K562 (cell line): ENCODE measurements at regions not wholly inside any gene's neighbourhood (a gene's known extent, or its start where the extent isn't known, plus 50 kb on each side); places are given as distances from the start of the nearest gene placed in this dataset.

Experiments used
- ATAC-seq: fragments of 200-7000 bp; cut with Tn5 transposase; 3 replicates; pipeline ENCODE4 v1.9.1; 2020; ENCODE audit warnings: moderate library complexity
- BruUV-seq: library from RNA; stranded (reverse); fragments of 400-500 nt; replicated peaks from 2 replicates; lab custom pipeline; 2021; lab: Mats Ljungman, UMichigan
- CTCF ChIA-PET: fragments of 300-600 bp; formaldehyde crosslinking; extraction: SDS; loops from one replicate; lab custom pipeline; 2021; ENCODE audit warnings: low intra/inter-chr PET ratio; lab: Yijun Ruan, JAX
- POLR2A ChIA-PET: fragments of 300-600, 350-650 bp; sonication (Branson Sonifier 250); formaldehyde crosslinking; extraction: SDS; loops from one replicate; lab custom pipeline; 2021; ENCODE audit warnings: antibody characterized with exemption, inconsistent platforms; lab: Yijun Ruan, JAX
- DNase-seq, 4 experiments: peaks; one replicate each; pipeline versions ENCODE4 v3.0.0 to v3.0.0-alpha.2; 2011 to 2018; ENCODE audit warnings: low spot score in 3 of 4, mixed read lengths in 3 of 4; ENCODE audit errors: extremely low read depth in 1 of 4
- FAIRE-seq: peaks from 2 replicates; lab custom pipeline; 2011; peaks lifted over from hg19 to GRCh38; lab: Jason Lieb, UNC
- H2AFZ ChIP-seq: 2 replicates; pipeline ENCODE4 v1.6.0; 2011; ENCODE audit warnings: low read depth, low read length, control low read depth, inconsistent platforms
- H3K27ac ChIP-seq: fragments of 200-600 bp; 3 replicates; pipeline ENCODE4 v1.8.0; 2011; ENCODE audit warnings: low read depth, mild to moderate bottlenecking, control low read depth, inconsistent platforms, low read length, moderate library complexity, mixed read lengths; ENCODE audit errors: extremely low read depth
- H3K27me3 ChIP-seq, 2 experiments: fragments of 300-600 bp in 1 of 2; 2 replicates in 1 of 2; 3 replicates in 1 of 2; pipeline versions ENCODE4 v1.6.0 to v1.8.0; 2011; ENCODE audit warnings: inconsistent platforms in 2 of 2, low read length in 2 of 2, mild to moderate bottlenecking in 1 of 2, mixed read lengths in 1 of 2, moderate library complexity in 1 of 2; ENCODE audit not compliant: control insufficient read depth in 2 of 2, insufficient read depth in 2 of 2
- H3K36me3 ChIP-seq: fragments of 300-600 bp; 3 replicates; pipeline ENCODE4 v1.8.0; 2011; ENCODE audit warnings: mild to moderate bottlenecking, low read length, inconsistent platforms; ENCODE audit not compliant: control insufficient read depth, insufficient read depth
- H3K4me1 ChIP-seq, 2 experiments: fragments of 200-600 bp in 1 of 2; replicated peaks in 1 of 2; 2 replicates in 1 of 2; 3 replicates in 1 of 2; pipeline versions ENCODE4 v1.5.1 to v1.8.0; 2011; ENCODE audit warnings: inconsistent platforms in 2 of 2, low read length in 2 of 2, mild to moderate bottlenecking in 1 of 2, mixed read lengths in 1 of 2, moderate library complexity in 1 of 2; ENCODE audit not compliant: control insufficient read depth in 2 of 2, insufficient read depth in 2 of 2
- H3K4me2 ChIP-seq: 2 replicates; pipeline ENCODE4 v1.6.1; 2011; ENCODE audit warnings: low read length, control low read depth, inconsistent platforms, mixed read lengths; ENCODE audit not compliant: insufficient read depth
- H3K4me3 ChIP-seq: fragments of 200-600 bp; sonication (generic), shearing (Covaris generic); 2 replicates; pipeline ENCODE4 v1.5.1; 2016; ENCODE audit warnings: control low read depth, inconsistent platforms
- H3K79me2 ChIP-seq: fragments of 200-600 bp; 3 replicates; pipeline ENCODE4 v1.8.0; 2011; ENCODE audit warnings: low read length, inconsistent platforms; ENCODE audit not compliant: control insufficient read depth, insufficient read depth
- H3K9ac ChIP-seq, 2 experiments: 2 replicates each; pipeline versions ENCODE4 v1.6.0 to v1.6.1; 2011; ENCODE audit warnings: low read depth in 2 of 2, low read length in 2 of 2, control low read depth in 1 of 2, inconsistent platforms in 1 of 2, mild to moderate bottlenecking in 1 of 2, mixed read lengths in 1 of 2; ENCODE audit not compliant: insufficient read depth in 1 of 2
- H3K9me1 ChIP-seq: one replicate; pipeline ENCODE4 v1.6.0; 2011; ENCODE audit warnings: inconsistent platforms, mild to moderate bottlenecking, low read length, moderate library complexity; ENCODE audit not compliant: control insufficient read depth, insufficient read depth
- H3K9me3 ChIP-seq: replicated peaks from 2 replicates; pipeline ENCODE4 v1.5.1; 2011; ENCODE audit warnings: low read depth, low read length, inconsistent platforms; ENCODE audit not compliant: control insufficient read depth, insufficient read depth
- H4K20me1 ChIP-seq: replicated peaks from 2 replicates; pipeline ENCODE4 v1.6.1; 2011; ENCODE audit warnings: low read length, inconsistent platforms, mixed read lengths; ENCODE audit not compliant: control insufficient read depth, insufficient read depth
- FOXM1 ChIP-seq, 2 experiments: fragments of 450-650 bp in 1 of 2; sonication (generic) in 1 of 2; formaldehyde crosslinking in 1 of 2; IDR thresholded peaks; 2 replicates each; pipeline versions ENCODE4 v1.6.1 to v1.9.0; 2017 to 2022; ENCODE audit warnings: low read depth in 2 of 2, mild to moderate bottlenecking in 2 of 2, missing genetic modification reagents in 1 of 2, moderate library complexity in 1 of 2
- MCM2 ChIP-seq: fragments of 450-650 bp; IDR thresholded peaks from 2 replicates; pipeline ENCODE4 v1.6.1; 2017; ENCODE audit warnings: low read depth, mild to moderate bottlenecking
- MYNN ChIP-seq, 2 experiments: sonication (generic); formaldehyde crosslinking in 1 of 2; IDR thresholded peaks; 2 replicates each; pipeline versions ENCODE4 v1.5.0 to v1.6.1; 2016 to 2020; ENCODE audit warnings: antibody characterized with exemption in 1 of 2, missing genetic modification reagents in 1 of 2
- RAD51 ChIP-seq: fragments of 450-650 bp; IDR thresholded peaks from 2 replicates; pipeline ENCODE4 v1.7.1; 2016; ENCODE audit warnings: low read depth, mild to moderate bottlenecking, borderline replicate concordance
- SMAD3 ChIP-seq: fragments of 450-650 bp; formaldehyde crosslinking; conservative IDR thresholded peaks from 2 replicates; pipeline ENCODE4 v1.4.0; 2020; ENCODE audit warnings: mild to moderate bottlenecking
- SP2 ChIP-seq: IDR thresholded peaks from 2 replicates; pipeline ENCODE4 v1.6.1; 2011; ENCODE audit warnings: mild to moderate bottlenecking, low read depth, low read length, moderate library complexity; ENCODE audit not compliant: poor library complexity, severe bottlenecking; ENCODE audit errors: extremely low read depth
- SRSF9 ChIP-seq: fragments of 200-400 bp; formaldehyde crosslinking; IDR thresholded peaks from 2 replicates; pipeline ENCODE4 v1.6.1; 2017; ENCODE audit warnings: low read depth, low read length, borderline replicate concordance
- SUPT5H ChIP-seq: fragments of 450-650 bp; IDR thresholded peaks from 2 replicates; pipeline ENCODE4 v1.6.1; 2016
- TOE1 ChIP-seq, 2 experiments: fragments of 450-650 bp in 1 of 2; sonication (generic) in 1 of 2; formaldehyde crosslinking in 1 of 2; IDR thresholded peaks; 2 replicates each; pipeline versions ENCODE4 v1.7.1 to v1.8.0; 2016 to 2022; ENCODE audit warnings: borderline replicate concordance in 2 of 2, mild to moderate bottlenecking in 2 of 2, antibody characterized with exemption in 1 of 2, inconsistent platforms in 1 of 2, low read depth in 1 of 2, missing genetic modification reagents in 1 of 2, moderate library complexity in 1 of 2
- ZKSCAN1 ChIP-seq: fragments of 150-350 bp; IDR thresholded peaks from 2 replicates; pipeline ENCODE4 v1.6.1; 2016; ENCODE audit warnings: low read depth, low read length
- ZNF583 ChIP-seq: fragments of 250-450 bp; sonication (Bioruptor Pico); IDR thresholded peaks from 2 replicates; pipeline ENCODE4 v1.4.0; 2020
- ZNF76 ChIP-seq: fragments of 250-450 bp; sonication (Bioruptor Pico); IDR thresholded peaks from 2 replicates; pipeline ENCODE4 v1.4.0; 2020; ENCODE audit warnings: mild to moderate bottlenecking, moderate library complexity, borderline replicate concordance
- ZNF764 ChIP-seq: fragments of 250-450 bp; sonication (Bioruptor Pico); IDR thresholded peaks from 2 replicates; pipeline ENCODE4 v1.4.0; 2020; ENCODE audit warnings: low read depth, mild to moderate bottlenecking, moderate library complexity
- ZNF785 ChIP-seq: fragments of 250-450 bp; sonication (Bioruptor Pico); IDR thresholded peaks from 2 replicates; pipeline ENCODE4 v1.4.0; 2020; ENCODE audit warnings: mild to moderate bottlenecking
- WGBS: fragments of 100-300 bp; shearing (Covaris generic); methylation state at CpG from one replicate; pipeline ENCODE4 v1.1.6; 2016; ENCODE audit warnings: low coverage, mixed read lengths; ENCODE audit not compliant: insufficient coverage; ENCODE audit errors: missing lambda C conversion rate; 5-methylcytosine and 5-hydroxymethylcytosine counted together
- in situ Hi-C: fragments of 300-500 bp; cut with MboI; formaldehyde crosslinking; loops from 4 replicates; pipeline ENCODE4 v1.15.0; 2018; ENCODE audit warnings: inconsistent platforms, mixed read lengths
- intact Hi-C: fragments of 100-400 bp; cut with micrococcal nuclease; formaldehyde crosslinking; loops from 2 replicates; pipeline ENCODE4 v1.14.2; 2022

DNA sequence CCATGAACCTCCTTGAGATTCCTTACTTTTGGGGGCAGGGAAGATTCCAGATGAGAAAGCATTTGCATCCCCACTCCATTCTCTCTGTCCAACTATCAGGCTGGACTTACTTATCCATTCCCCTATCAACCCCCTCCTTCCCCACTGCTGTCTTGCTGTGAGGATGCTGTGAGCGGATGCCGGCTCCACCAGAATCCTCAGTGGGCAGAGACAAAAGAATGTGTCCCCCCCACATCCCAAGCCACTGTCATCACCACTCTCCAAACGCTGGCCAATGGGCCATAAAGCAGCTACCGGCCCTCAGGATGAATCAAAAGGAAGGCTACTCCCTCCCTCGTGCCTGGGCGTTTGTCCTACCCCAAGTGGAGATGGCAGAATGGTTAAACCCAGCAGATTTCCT, 173.0 kb upstream of the NTF3 start:
- no peaks in the 10 kb centered on the region for H4K20me1 ChIP-seq
- BruUV-seq, result no TSS peak
- TF ChIP-seq ZNF785 (no peak), SUPT5H (no peak), ZNF76 (CRISPR knock-in tag) (no peak), RAD51 (no peak), ZNF583 (CRISPR knock-in tag) (no peak), FOXM1 (IDR thresholded peaks at IDR 0.05; ENCODE audit: low read depth) (no peak), FOXM1 (CRISPR knock-in tag; IDR thresholded peaks at IDR 0.05; ENCODE audit: low read depth) (no peak), MYNN (IDR thresholded peaks at IDR 0.05) (no peak), MYNN (CRISPR knock-in tag; IDR thresholded peaks at IDR 0.05) (no peak), SRSF9 (no peak), SMAD3 (CRISPR knock-in tag) (no peak), TOE1 (IDR thresholded peaks at IDR 0.05; ENCODE audit: borderline replicate concordance) (no peak), TOE1 (CRISPR knock-in tag; IDR thresholded peaks at IDR 0.05; ENCODE audit: borderline replicate concordance, low read depth) (no peak), ZNF764 (CRISPR knock-in tag) (no peak), ZKSCAN1 (no peak), MCM2 (no peak), SP2 (no peak)
- no peak overlapping the region for H3K4me2 ChIP-seq
- in situ Hi-C loops, result no loop called here
- no peaks in the 10 kb centered on the region for H3K9me1 ChIP-seq
- FAIRE-seq, result no peak
- intact Hi-C loops, result no loop called here
- no peaks in the 10 kb centered on the region for H3K79me2 ChIP-seq
- H3K4me3 ChIP-seq, result no peak overlapping the region
- WGBS, result 2% methylated on average over 5 of the region's 6 CpGs
- H3K27ac ChIP-seq, result no peak overlapping the region
- ChIA-PET CTCF (no interaction called here), POLR2A (no interaction called here)
- ATAC-seq, result no peak
- no peak overlapping the region for H3K9ac ChIP-seq
- peaks cover 0 to 5% of the 10 kb centered on the region in 2 experiments; a peak in 3 of 5 replicates for H3K27me3 ChIP-seq
- no peak overlapping the region for H2AFZ ChIP-seq
- H3K9me3 ChIP-seq, result no peaks in the 10 kb centered on the region
- H3K4me1 ChIP-seq, result no peaks in the 10 kb centered on the region
- no peaks in the 10 kb centered on the region for H3K36me3 ChIP-seq
- DNase-seq, result no peak
